Coronary artery (tissue), 2 donors: ENCODE measurements at regions not wholly inside any gene's neighbourhood (a gene's known extent, or its start where the extent isn't known, plus 50 kb on each side); places are given as distances from the start of the nearest gene placed in this dataset.
"Not testable (repeated sequence)": the region's sequence is repeated elsewhere in the genome, so short reads cannot be mapped to it uniquely, and the experiment has no call there.

Source experiments
- DNase-seq: peaks from one replicate; pipeline ENCODE4 v3.0.0-alpha.2; 2017; ENCODE audit warnings: low spot score
- H3K27ac ChIP-seq, 2 donors: fragments of 200-600 bp; sonication (generic); one replicate each; pipeline ENCODE4 v1.5.1; 2016 to 2019
- H3K4me3 ChIP-seq: fragments of 200-600 bp; sonication (generic); 2 replicates; pipeline ENCODE4 v1.5.1; 2016; ENCODE audit warnings: mild to moderate bottlenecking, moderate library complexity
- TF ChIP-seq, protein P1 (sequence below): fragments of 200-600 bp; sonication (generic); IDR thresholded peaks from one replicate; pipeline ENCODE4 v1.5.1; 2019; ENCODE audit warnings: antibody characterized with exemption

GRCh38 chrX:63530654-63531053 lies 179.5 kb upstream of the SPIN4 start:
- TF ChIP-seq, protein P1, sequence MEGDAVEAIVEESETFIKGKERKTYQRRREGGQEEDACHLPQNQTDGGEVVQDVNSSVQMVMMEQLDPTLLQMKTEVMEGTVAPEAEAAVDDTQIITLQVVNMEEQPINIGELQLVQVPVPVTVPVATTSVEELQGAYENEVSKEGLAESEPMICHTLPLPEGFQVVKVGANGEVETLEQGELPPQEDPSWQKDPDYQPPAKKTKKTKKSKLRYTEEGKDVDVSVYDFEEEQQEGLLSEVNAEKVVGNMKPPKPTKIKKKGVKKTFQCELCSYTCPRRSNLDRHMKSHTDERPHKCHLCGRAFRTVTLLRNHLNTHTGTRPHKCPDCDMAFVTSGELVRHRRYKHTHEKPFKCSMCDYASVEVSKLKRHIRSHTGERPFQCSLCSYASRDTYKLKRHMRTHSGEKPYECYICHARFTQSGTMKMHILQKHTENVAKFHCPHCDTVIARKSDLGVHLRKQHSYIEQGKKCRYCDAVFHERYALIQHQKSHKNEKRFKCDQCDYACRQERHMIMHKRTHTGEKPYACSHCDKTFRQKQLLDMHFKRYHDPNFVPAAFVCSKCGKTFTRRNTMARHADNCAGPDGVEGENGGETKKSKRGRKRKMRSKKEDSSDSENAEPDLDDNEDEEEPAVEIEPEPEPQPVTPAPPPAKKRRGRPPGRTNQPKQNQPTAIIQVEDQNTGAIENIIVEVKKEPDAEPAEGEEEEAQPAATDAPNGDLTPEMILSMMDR: no peak
- DNase-seq: no peak
- no peak overlapping the region for H3K27ac ChIP-seq
- no peak overlapping the region for H3K4me3 ChIP-seq

GRCh38 chrX:63529961-63530360 lies 178.8 kb upstream of the SPIN4 start:
- DNase-seq: no peak
- Histone ChIP-seq H3K27ac (no peak overlapping the region), H3K4me3 (no peak overlapping the region)
- TF ChIP-seq, protein P1: no peak

- no peak overlapping the region for H3K4me3 ChIP-seq
- H3K27ac ChIP-seq: no peak overlapping the region
- no peak for DNase-seq
- TF ChIP-seq, protein P1: no peak
Observed at GRCh38 chrX:63526863-63527262, 175.7 kb upstream of the SPIN4 start.

DNA sequence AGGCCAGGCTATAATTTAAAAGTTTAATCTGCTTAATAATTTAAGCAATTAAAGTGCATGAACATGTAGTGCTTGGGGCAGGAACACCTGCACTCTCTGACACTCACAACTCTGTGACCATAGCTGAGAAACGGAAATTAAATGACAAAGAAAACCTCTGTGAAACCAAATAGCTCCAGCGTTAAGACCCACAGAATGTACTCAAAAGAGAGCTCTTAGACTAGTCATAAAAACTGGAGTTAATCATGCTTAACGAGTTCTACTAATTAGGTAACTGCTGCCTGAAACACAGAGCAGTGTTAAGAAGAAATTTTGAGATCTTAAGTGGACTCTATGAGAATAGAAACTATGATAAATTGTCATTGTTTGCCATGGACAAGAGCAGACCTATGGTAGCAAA lies 174.4 kb upstream of the SPIN4 start:
- TF ChIP-seq, protein P1: no peak
- no peak for DNase-seq
- H3K27ac ChIP-seq: no peak overlapping the region

GRCh38 chrX:63519368-63519767 lies 168.2 kb upstream of the SPIN4 start:
- not testable (repeated sequence) for H3K27ac ChIP-seq, DNase-seq, H3K4me3 ChIP-seq

More for the DNA sequence above, 174.4 kb upstream of the SPIN4 start:
- no peak overlapping the region for H3K4me3 ChIP-seq

- TF ChIP-seq, protein P1: no peak
- no peak for DNase-seq
- peak overlapping the region in 1 of 2 donors; percentile 24 for H3K27ac ChIP-seq
- no peak overlapping the region for H3K4me3 ChIP-seq
Observed at GRCh38 chrX:63514569-63515080, 163.5 kb upstream of the SPIN4 start.

DNA sequence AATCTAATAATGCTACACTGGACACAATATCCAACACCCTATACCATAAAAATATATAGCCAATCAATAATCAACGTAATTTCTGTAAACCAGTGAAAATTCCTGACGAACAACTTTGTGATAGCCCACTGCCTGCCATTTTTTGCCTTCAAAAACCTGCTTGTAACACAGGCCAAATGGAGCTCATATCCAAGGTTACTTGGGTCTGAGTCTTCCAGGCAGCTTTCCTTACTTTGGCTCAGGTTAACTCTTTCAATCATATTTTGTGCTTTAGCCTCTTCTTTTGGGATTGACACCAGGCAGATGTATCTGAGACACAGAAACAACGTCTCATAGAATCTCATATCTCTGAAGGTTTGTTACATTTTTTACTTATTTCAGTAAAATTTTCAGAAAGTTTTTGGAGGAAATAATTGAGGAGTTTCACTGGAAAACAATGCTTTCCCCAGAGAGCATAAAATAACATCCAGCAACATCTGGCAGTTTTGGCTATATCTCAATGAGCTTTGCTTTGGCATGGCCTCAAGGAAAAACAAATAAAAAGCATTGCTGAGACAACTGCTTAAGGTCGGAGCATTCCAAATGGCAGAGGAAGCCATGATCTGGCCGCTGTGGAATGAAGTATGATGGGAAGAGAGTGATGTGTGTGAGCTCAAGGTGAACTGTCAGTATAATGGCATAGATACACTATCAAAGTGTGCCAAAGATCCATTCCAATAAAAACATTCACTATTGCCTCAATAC lies 162.9 kb upstream of the SPIN4 start:
- Histone ChIP-seq H3K4me3 (no peak overlapping the region), H3K27ac (peak overlapping the region in 1 of 2 donors; percentile 24)
- no peak for DNase-seq
- TF ChIP-seq, protein P1: no peak
